ENCODE measurements at regions not wholly inside any gene's neighbourhood (a gene's known extent, or its start where the extent isn't known, plus 50 kb on each side); places are given as distances from the start of the nearest gene placed in this dataset.

GRCh38 chr5:158121678-158122077 is 262.7 kb upstream of the CLINT1 start:
- no peak overlapping the region for H3K9ac ChIP-seq (ENCODE audit: low read depth in 2 of 2, low read length in 2 of 2)
- intact Hi-C loops (cut with DNase I), result no loop called here
- TF ChIP-seq CTCF (IDR thresholded peaks at IDR 0.05), result no peak
- no peaks in the 10 kb centered on the region for H3K36me3 ChIP-seq
- no peak overlapping the region for H3K4me3 ChIP-seq
- no peaks in the 10 kb centered on the region for H3K9me3 ChIP-seq
- no peak for DNase-seq
- H3K4me1 ChIP-seq, result no peaks in the 10 kb centered on the region
- H3K27ac ChIP-seq, result no peak overlapping the region
- no peaks in the 10 kb centered on the region for H3K27me3 ChIP-seq

GRCh38 chr5:158120760-158121159 is 261.8 kb upstream of the CLINT1 start:
- Histone ChIP-seq H3K27ac (no peak overlapping the region), H3K27me3 (no peaks in the 10 kb centered on the region), H3K9ac (ENCODE audit: low read depth in 2 of 2, low read length in 2 of 2) (no peak overlapping the region), H3K4me3 (no peak overlapping the region), H3K9me3 (no peaks in the 10 kb centered on the region), H3K4me1 (no peaks in the 10 kb centered on the region), H3K36me3 (no peaks in the 10 kb centered on the region)
- TF ChIP-seq CTCF (IDR thresholded peaks at IDR 0.05), result no peak
- no peak for DNase-seq
- intact Hi-C loops (cut with DNase I), result no loop called here

- Histone ChIP-seq H3K9ac (ENCODE audit: low read depth in 2 of 2, low read length in 2 of 2) (no peak overlapping the region), H3K27ac (no peak overlapping the region), H3K27me3 (no peaks in the 10 kb centered on the region), H3K9me3 (no peaks in the 10 kb centered on the region), H3K4me1 (no peaks in the 10 kb centered on the region), H3K36me3 (no peaks in the 10 kb centered on the region), H3K4me3 (no peak overlapping the region)
- no peak for TF ChIP-seq CTCF (IDR thresholded peaks at IDR 0.05)
- DNase-seq, result no peak
- intact Hi-C loops (cut with DNase I), result no loop called here
These were observed 261.2 kb upstream of the CLINT1 start for GRCh38 chr5:158119961-158120723.

GRCh38 chr5:158117467-158118160 is 258.7 kb upstream of the CLINT1 start:
- Histone ChIP-seq H3K27me3 (no peaks in the 10 kb centered on the region), H3K4me3 (no peak overlapping the region), H3K36me3 (no peaks in the 10 kb centered on the region), H3K4me1 (no peaks in the 10 kb centered on the region), H3K9ac (ENCODE audit: low read depth in 2 of 2, low read length in 2 of 2) (no peak overlapping the region), H3K27ac (no peak overlapping the region), H3K9me3 (no peaks in the 10 kb centered on the region)
- DNase-seq, result no peak
- intact Hi-C loops (cut with DNase I), result no loop called here
- TF ChIP-seq CTCF (IDR thresholded peaks at IDR 0.05), result no peak

- Histone ChIP-seq H3K27me3 (no peaks in the 10 kb centered on the region), H3K27ac (no peak overlapping the region), H3K4me3 (no peak overlapping the region), H3K36me3 (no peaks in the 10 kb centered on the region), H3K9ac (ENCODE audit: low read depth in 2 of 2, low read length in 2 of 2) (no peak overlapping the region), H3K4me1 (no peaks in the 10 kb centered on the region), H3K9me3 (no peaks in the 10 kb centered on the region)
- intact Hi-C loops (cut with DNase I), result no loop called here
- DNase-seq, result no peak
- TF ChIP-seq CTCF (IDR thresholded peaks at IDR 0.05), result no peak
These were observed 258.0 kb upstream of the CLINT1 start for GRCh38 chr5:158116965-158117364.

All from colonic mucosa (tissue), 4 donors.